ENCODE measurements at regions not wholly inside any gene's neighbourhood (a gene's known extent, or its start where the extent isn't known, plus 50 kb on each side); places are given as distances from the start of the nearest gene placed in this dataset.

- no peaks in the 10 kb centered on the region for H3K27me3 ChIP-seq
- no peaks in the 10 kb centered on the region for H3K9me3 ChIP-seq
- H4K20me1 ChIP-seq: no peaks in the 10 kb centered on the region
- no peak overlapping the region for H3K4me2 ChIP-seq
- H3K4me1 ChIP-seq: no peaks in the 10 kb centered on the region
- H3K9ac ChIP-seq: no peak overlapping the region
- H3K27ac ChIP-seq: no peak overlapping the region
- no peaks in the 10 kb centered on the region for H3K36me3 ChIP-seq
- H3K4me3 ChIP-seq: no peak overlapping the region
- no peak for TF ChIP-seq Cebpa-rat (IDR thresholded peaks at IDR 0.05)
These were observed 89.8 kb upstream of the GPRIN3 start for GRCh38 chr4:89397441-89397840.

GRCh38 chr4:89382439-89382838 lies 74.8 kb upstream of the GPRIN3 start:
- no peak overlapping the region for H3K9ac ChIP-seq
- peaks cover 9% of the 10 kb centered on the region; the same call in 1 of the 2 replicates for H3K9me3 ChIP-seq
- no peaks in the 10 kb centered on the region for H3K27me3 ChIP-seq
- no peak for TF ChIP-seq Cebpa-rat (IDR thresholded peaks at IDR 0.05)
- H3K4me3 ChIP-seq: no peak overlapping the region
- no peaks in the 10 kb centered on the region for H3K4me1 ChIP-seq
- no peaks in the 10 kb centered on the region for H4K20me1 ChIP-seq
- H3K27ac ChIP-seq: no peak overlapping the region
- no peak overlapping the region for H3K4me2 ChIP-seq
- no peaks in the 10 kb centered on the region for H3K36me3 ChIP-seq

- no peaks in the 10 kb centered on the region for H3K27me3 ChIP-seq
- peaks cover 9% of the 10 kb centered on the region; the same call in 1 of the 2 replicates for H3K9me3 ChIP-seq
- no peak overlapping the region for H3K4me2 ChIP-seq
- no peak for TF ChIP-seq Cebpa-rat (IDR thresholded peaks at IDR 0.05)
- no peaks in the 10 kb centered on the region for H3K4me1 ChIP-seq
- no peak overlapping the region for H3K9ac ChIP-seq
- no peaks in the 10 kb centered on the region for H4K20me1 ChIP-seq
- H3K27ac ChIP-seq: no peak overlapping the region
- no peak overlapping the region for H3K4me3 ChIP-seq
- H3K36me3 ChIP-seq: no peaks in the 10 kb centered on the region
These were observed 73.4 kb upstream of the GPRIN3 start for GRCh38 chr4:89380980-89381379.

GRCh38 chr4:89379511-89380044 lies 72.0 kb upstream of the GPRIN3 start:
- H3K9me3 ChIP-seq: peaks cover 9% of the 10 kb centered on the region; the same call in 1 of the 2 replicates
- H3K4me1 ChIP-seq: no peaks in the 10 kb centered on the region
- no peak for TF ChIP-seq Cebpa-rat (IDR thresholded peaks at IDR 0.05)
- no peaks in the 10 kb centered on the region for H4K20me1 ChIP-seq
- H3K4me3 ChIP-seq: no peak overlapping the region
- H3K4me2 ChIP-seq: no peak overlapping the region
- H3K36me3 ChIP-seq: no peaks in the 10 kb centered on the region
- H3K27ac ChIP-seq: no peak overlapping the region
- H3K27me3 ChIP-seq: no peaks in the 10 kb centered on the region
- no peak overlapping the region for H3K9ac ChIP-seq

GRCh38 chr4:89373394-89373793 lies 65.8 kb upstream of the GPRIN3 start:
- H3K4me3 ChIP-seq: no peak overlapping the region
- peaks cover 4% of the 10 kb centered on the region; the same call in 1 of the 2 replicates for H3K9me3 ChIP-seq
- no peaks in the 10 kb centered on the region for H3K4me1 ChIP-seq
- no peak overlapping the region for H3K27ac ChIP-seq
- no peak overlapping the region for H3K4me2 ChIP-seq
- no peak for TF ChIP-seq Cebpa-rat (IDR thresholded peaks at IDR 0.05)
- H3K27me3 ChIP-seq: no peaks in the 10 kb centered on the region
- H3K9ac ChIP-seq: no peak overlapping the region
- no peaks in the 10 kb centered on the region for H4K20me1 ChIP-seq
- H3K36me3 ChIP-seq: no peaks in the 10 kb centered on the region

GRCh38 chr4:89371614-89372013 lies 64.0 kb upstream of the GPRIN3 start:
- Histone ChIP-seq H3K9me3 (peaks cover 4% of the 10 kb centered on the region; the same call in 1 of the 2 replicates), H3K4me3 (no peak overlapping the region), H3K36me3 (no peaks in the 10 kb centered on the region), H3K4me2 (no peak overlapping the region), H3K9ac (no peak overlapping the region), H3K27ac (no peak overlapping the region), H3K4me1 (no peaks in the 10 kb centered on the region), H4K20me1 (no peaks in the 10 kb centered on the region), H3K27me3 (no peaks in the 10 kb centered on the region)
- TF ChIP-seq Cebpa-rat (IDR thresholded peaks at IDR 0.05): no peak

GRCh38 chr4:89369581-89369980 lies 62.0 kb upstream of the GPRIN3 start:
- H3K27ac ChIP-seq: no peak overlapping the region
- TF ChIP-seq Cebpa-rat (IDR thresholded peaks at IDR 0.05): no peak
- no peaks in the 10 kb centered on the region for H3K4me1 ChIP-seq
- no peaks in the 10 kb centered on the region for H3K36me3 ChIP-seq
- H3K27me3 ChIP-seq: no peaks in the 10 kb centered on the region
- no peak overlapping the region for H3K4me3 ChIP-seq
- H4K20me1 ChIP-seq: no peaks in the 10 kb centered on the region
- H3K9me3 ChIP-seq: peaks cover 9% of the 10 kb centered on the region; the same call in 1 of the 2 replicates
- H3K4me2 ChIP-seq: no peak overlapping the region
- H3K9ac ChIP-seq: no peak overlapping the region

GRCh38 chr4:89368861-89369260 lies 61.3 kb upstream of the GPRIN3 start:
- peaks cover 9% of the 10 kb centered on the region; the same call in 1 of the 2 replicates for H3K9me3 ChIP-seq
- no peaks in the 10 kb centered on the region for H3K4me1 ChIP-seq
- H3K4me3 ChIP-seq: no peak overlapping the region
- no peak for TF ChIP-seq Cebpa-rat (IDR thresholded peaks at IDR 0.05)
- H3K4me2 ChIP-seq: no peak overlapping the region
- H3K36me3 ChIP-seq: no peaks in the 10 kb centered on the region
- no peaks in the 10 kb centered on the region for H4K20me1 ChIP-seq
- H3K27me3 ChIP-seq: no peaks in the 10 kb centered on the region
- H3K27ac ChIP-seq: no peak overlapping the region
- H3K9ac ChIP-seq: no peak overlapping the region

- no peak overlapping the region for H3K27ac ChIP-seq
- H4K20me1 ChIP-seq: no peaks in the 10 kb centered on the region
- no peak for TF ChIP-seq Cebpa-rat (IDR thresholded peaks at IDR 0.05)
- H3K9me3 ChIP-seq: peaks cover 9% of the 10 kb centered on the region; the same call in 1 of the 2 replicates
- no peak overlapping the region for H3K4me2 ChIP-seq
- H3K27me3 ChIP-seq: no peaks in the 10 kb centered on the region
- no peaks in the 10 kb centered on the region for H3K36me3 ChIP-seq
- no peak overlapping the region for H3K9ac ChIP-seq
- H3K4me3 ChIP-seq: no peak overlapping the region
- no peaks in the 10 kb centered on the region for H3K4me1 ChIP-seq
These were observed 58.2 kb upstream of the GPRIN3 start for GRCh38 chr4:89365776-89366175.

- H3K4me2 ChIP-seq: no peak overlapping the region
- no peaks in the 10 kb centered on the region for H3K27me3 ChIP-seq
- H3K4me3 ChIP-seq: no peak overlapping the region
- no peaks in the 10 kb centered on the region for H3K4me1 ChIP-seq
- no peak overlapping the region for H3K9ac ChIP-seq
- H3K9me3 ChIP-seq: peaks cover 9% of the 10 kb centered on the region; the same call in 1 of the 2 replicates
- TF ChIP-seq Cebpa-rat (IDR thresholded peaks at IDR 0.05): no peak
- no peaks in the 10 kb centered on the region for H4K20me1 ChIP-seq
- no peaks in the 10 kb centered on the region for H3K36me3 ChIP-seq
- H3K27ac ChIP-seq: no peak overlapping the region
These were observed 57.8 kb upstream of the GPRIN3 start for GRCh38 chr4:89365375-89365774.

- Histone ChIP-seq H4K20me1 (no peaks in the 10 kb centered on the region), H3K4me1 (no peaks in the 10 kb centered on the region), H3K9me3 (peaks cover 9% of the 10 kb centered on the region; the same call in 1 of the 2 replicates), H3K4me3 (no peak overlapping the region), H3K9ac (no peak overlapping the region), H3K36me3 (no peaks in the 10 kb centered on the region), H3K4me2 (no peak overlapping the region), H3K27me3 (no peaks in the 10 kb centered on the region), H3K27ac (no peak overlapping the region)
- no peak for TF ChIP-seq Cebpa-rat (IDR thresholded peaks at IDR 0.05)
These were observed 56.9 kb upstream of the GPRIN3 start for GRCh38 chr4:89364541-89364940.
